ENCODE measurements at regions not wholly inside any gene's neighbourhood (a gene's known extent, or its start where the extent isn't known, plus 50 kb on each side); places are given as distances from the start of the nearest gene placed in this dataset.

DNA sequence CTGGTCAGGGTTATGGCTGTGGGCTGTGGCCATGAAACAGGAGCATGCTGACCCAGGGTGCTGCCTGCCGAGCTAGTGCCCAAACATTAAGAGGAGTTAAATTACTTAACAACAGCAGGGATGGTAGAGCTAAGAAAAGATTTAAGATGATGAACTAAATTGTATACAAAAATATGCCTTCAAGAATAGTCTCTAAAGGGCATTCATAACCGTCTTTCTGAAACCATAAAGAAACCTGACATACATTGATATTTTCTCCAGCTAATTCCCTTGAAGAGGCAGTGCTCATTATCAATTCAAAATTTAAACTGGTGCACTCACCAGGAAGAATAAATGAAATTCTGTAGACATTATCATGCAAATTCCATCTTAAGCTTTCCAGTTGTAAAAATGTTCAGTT lies 265.8 kb upstream of the TAC1 start:
- Histone ChIP-seq H3K9ac (ENCODE audit: low read length) (no peak overlapping the region), H2AFZ (ENCODE audit: low read length) (no peak overlapping the region), H3K4me3 (ENCODE audit: low read depth, low read length, poor library complexity, severe bottlenecking) (no peak overlapping the region), H3K4me1 (ENCODE audit: insufficient read depth, low read length, severe bottlenecking) (no peaks in the 10 kb centered on the region), H3K9me2 (ENCODE audit: low read depth, low read length) (no peaks in the 10 kb centered on the region), H3K27ac (ENCODE audit: low read depth, low read length, poor library complexity, severe bottlenecking) (no peak overlapping the region), H3K4me2 (ENCODE audit: low read length) (no peak overlapping the region), H3K9me3 (ENCODE audit: low read length) (no peaks in the 10 kb centered on the region), H4K20me1 (ENCODE audit: insufficient read depth, low read length) (no peaks in the 10 kb centered on the region), H3K27me3 (ENCODE audit: insufficient read depth, low read length) (no peaks in the 10 kb centered on the region; the same call in 1 of the 2 replicates), H3K36me3 (ENCODE audit: insufficient read depth, low read length) (no peaks in the 10 kb centered on the region), H3K79me2 (ENCODE audit: insufficient read depth, low read length) (no peaks in the 10 kb centered on the region), H3F3A (ENCODE audit: insufficient read depth, low read length) (no peaks in the 10 kb centered on the region)
- TF ChIP-seq, protein P1, sequence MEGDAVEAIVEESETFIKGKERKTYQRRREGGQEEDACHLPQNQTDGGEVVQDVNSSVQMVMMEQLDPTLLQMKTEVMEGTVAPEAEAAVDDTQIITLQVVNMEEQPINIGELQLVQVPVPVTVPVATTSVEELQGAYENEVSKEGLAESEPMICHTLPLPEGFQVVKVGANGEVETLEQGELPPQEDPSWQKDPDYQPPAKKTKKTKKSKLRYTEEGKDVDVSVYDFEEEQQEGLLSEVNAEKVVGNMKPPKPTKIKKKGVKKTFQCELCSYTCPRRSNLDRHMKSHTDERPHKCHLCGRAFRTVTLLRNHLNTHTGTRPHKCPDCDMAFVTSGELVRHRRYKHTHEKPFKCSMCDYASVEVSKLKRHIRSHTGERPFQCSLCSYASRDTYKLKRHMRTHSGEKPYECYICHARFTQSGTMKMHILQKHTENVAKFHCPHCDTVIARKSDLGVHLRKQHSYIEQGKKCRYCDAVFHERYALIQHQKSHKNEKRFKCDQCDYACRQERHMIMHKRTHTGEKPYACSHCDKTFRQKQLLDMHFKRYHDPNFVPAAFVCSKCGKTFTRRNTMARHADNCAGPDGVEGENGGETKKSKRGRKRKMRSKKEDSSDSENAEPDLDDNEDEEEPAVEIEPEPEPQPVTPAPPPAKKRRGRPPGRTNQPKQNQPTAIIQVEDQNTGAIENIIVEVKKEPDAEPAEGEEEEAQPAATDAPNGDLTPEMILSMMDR (IDR thresholded peaks at IDR 0.05; ENCODE audit: low read length): no peak
- TF ChIP-seq EZH2 (IDR thresholded peaks at IDR 0.05; ENCODE audit: borderline replicate concordance, low read length): no peak

DNA sequence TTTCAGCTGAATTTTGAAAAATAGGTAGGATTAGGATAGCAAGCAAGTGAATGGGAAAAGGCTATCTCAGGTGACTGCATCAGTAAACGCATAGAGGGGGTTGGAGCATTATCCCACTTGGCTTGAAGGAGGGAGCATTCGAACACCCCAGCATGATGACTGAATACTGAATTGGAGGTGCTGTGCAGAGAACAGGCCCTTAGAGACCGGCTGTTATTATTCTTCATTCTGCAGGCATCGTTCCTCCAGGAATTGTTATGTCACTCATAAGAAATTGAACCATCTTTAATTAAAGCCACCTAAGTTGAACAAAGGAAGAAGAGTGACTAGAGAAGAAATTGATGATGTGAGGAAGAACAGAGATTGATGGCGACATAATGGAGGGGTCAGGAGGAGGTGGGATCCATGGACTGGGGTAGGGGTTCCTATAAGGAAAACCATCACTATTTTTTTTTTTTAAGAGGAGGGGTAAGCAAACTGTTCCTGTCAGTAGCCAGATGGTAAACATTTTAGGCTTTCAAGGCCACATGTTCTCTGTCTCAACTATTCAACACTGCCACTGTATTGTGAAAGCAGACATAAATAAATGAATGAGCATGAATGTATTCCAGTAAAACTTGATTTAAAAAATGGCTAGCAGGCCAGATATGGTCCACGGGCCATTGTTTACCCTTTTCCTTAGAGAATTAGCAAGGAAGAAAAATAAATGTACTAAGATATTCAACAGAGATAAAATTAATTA lies 264.7 kb upstream of the TAC1 start:
- H4K20me1 ChIP-seq (ENCODE audit: insufficient read depth, low read length): no peaks in the 10 kb centered on the region
- H3K9ac ChIP-seq (ENCODE audit: low read length): no peak overlapping the region
- H3K9me3 ChIP-seq (ENCODE audit: low read length): no peaks in the 10 kb centered on the region
- H3K9me2 ChIP-seq (ENCODE audit: low read depth, low read length): no peaks in the 10 kb centered on the region
- H3K27ac ChIP-seq (ENCODE audit: low read depth, low read length, poor library complexity, severe bottlenecking): no peak overlapping the region
- H3K4me1 ChIP-seq (ENCODE audit: insufficient read depth, low read length, severe bottlenecking): no peaks in the 10 kb centered on the region
- H3K79me2 ChIP-seq (ENCODE audit: insufficient read depth, low read length): no peaks in the 10 kb centered on the region
- H3K27me3 ChIP-seq (ENCODE audit: insufficient read depth, low read length): no peaks in the 10 kb centered on the region; the same call in 1 of the 2 replicates
- no peaks in the 10 kb centered on the region for H3K36me3 ChIP-seq (ENCODE audit: insufficient read depth, low read length)
- no peak overlapping the region for H3K4me3 ChIP-seq (ENCODE audit: low read depth, low read length, poor library complexity, severe bottlenecking)
- no peak overlapping the region for H2AFZ ChIP-seq (ENCODE audit: low read length)
- H3F3A ChIP-seq (ENCODE audit: insufficient read depth, low read length): no peaks in the 10 kb centered on the region
- TF ChIP-seq, protein P1 (IDR thresholded peaks at IDR 0.05; ENCODE audit: low read length): no peak
- no peak for TF ChIP-seq EZH2 (IDR thresholded peaks at IDR 0.05; ENCODE audit: borderline replicate concordance, low read length)
- no peak overlapping the region for H3K4me2 ChIP-seq (ENCODE audit: low read length)

DNA sequence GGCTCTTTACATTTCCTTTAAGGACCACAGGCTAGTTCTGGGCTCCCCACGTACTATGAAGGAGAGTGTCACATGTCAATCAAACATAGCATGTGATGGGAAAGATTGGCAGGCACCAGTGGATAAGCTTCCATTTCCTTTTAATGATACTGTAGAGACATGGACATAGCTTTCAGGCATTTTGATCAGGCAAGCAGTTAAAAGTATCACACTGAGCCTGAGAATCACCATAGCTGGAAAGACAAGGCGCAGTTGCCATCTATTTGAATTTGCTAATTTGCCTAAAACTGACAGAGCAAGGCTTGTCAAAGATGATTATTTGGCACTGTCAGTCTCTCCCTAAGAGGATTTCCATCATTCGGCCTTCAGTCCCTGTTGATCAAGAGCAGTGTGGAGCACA lies 263.4 kb upstream of the TAC1 start:
- Histone ChIP-seq H3K4me1 (ENCODE audit: insufficient read depth, low read length, severe bottlenecking) (no peaks in the 10 kb centered on the region), H3F3A (ENCODE audit: insufficient read depth, low read length) (no peaks in the 10 kb centered on the region), H3K9ac (ENCODE audit: low read length) (no peak overlapping the region), H4K20me1 (ENCODE audit: insufficient read depth, low read length) (no peaks in the 10 kb centered on the region), H2AFZ (ENCODE audit: low read length) (no peak overlapping the region), H3K36me3 (ENCODE audit: insufficient read depth, low read length) (no peaks in the 10 kb centered on the region), H3K27ac (ENCODE audit: low read depth, low read length, poor library complexity, severe bottlenecking) (no peak overlapping the region), H3K4me2 (ENCODE audit: low read length) (no peak overlapping the region), H3K27me3 (ENCODE audit: insufficient read depth, low read length) (no peaks in the 10 kb centered on the region; the same call in 1 of the 2 replicates), H3K4me3 (ENCODE audit: low read depth, low read length, poor library complexity, severe bottlenecking) (no peak overlapping the region), H3K79me2 (ENCODE audit: insufficient read depth, low read length) (no peaks in the 10 kb centered on the region), H3K9me2 (ENCODE audit: low read depth, low read length) (no peaks in the 10 kb centered on the region), H3K9me3 (ENCODE audit: low read length) (no peaks in the 10 kb centered on the region)
- TF ChIP-seq, protein P1 (IDR thresholded peaks at IDR 0.05; ENCODE audit: low read length): no peak
- no peak for TF ChIP-seq EZH2 (IDR thresholded peaks at IDR 0.05; ENCODE audit: borderline replicate concordance, low read length)

Measured in OCI-LY1 (cell line).